ENCODE measurements at regions not wholly inside any gene's neighbourhood (a gene's known extent, or its start where the extent isn't known, plus 50 kb on each side); places are given as distances from the start of the nearest gene placed in this dataset.

- Histone ChIP-seq H3K27me3 (no peaks in the 10 kb centered on the region), H3K27ac (no peak overlapping the region), H3K4me3 (no peak overlapping the region), H3K4me1 (peaks cover 0 to 21% (median 10%) of the 10 kb centered on the region in 10 experiments; a peak in 12 of 20 replicates), H3K4me2 (peak overlapping the region in 6 of 11 experiments; percentile 16 to 40 (median 23); a peak in 9 of 22 replicates), H3K9ac (no peak overlapping the region), H3K36me3 (no peaks in the 10 kb centered on the region), H4K20me1 (no peaks in the 10 kb centered on the region), H3K9me3 (replicated peaks in 1 of 11) (peaks cover 10 to 26% (median 16%) of the 10 kb centered on the region in 11 experiments; a peak in 20 of 22 replicates)
- TF ChIP-seq Cebpa-rat (IDR thresholded peaks at IDR 0.05), result no peak
Observed at GRCh38 chr11:11186249-11186648, 166.8 kb downstream of the CSNK2A3 start.

- Histone ChIP-seq H3K36me3 (no peaks in the 10 kb centered on the region), H3K4me3 (no peak overlapping the region), H4K20me1 (no peaks in the 10 kb centered on the region; a peak in 1 of 22 replicates), H3K4me2 (no peak overlapping the region), H3K4me1 (peaks cover 0 to 13% (median 6%) of the 10 kb centered on the region in 10 experiments; a peak in 11 of 20 replicates), H3K27me3 (no peaks in the 10 kb centered on the region), H3K9ac (no peak overlapping the region), H3K9me3 (replicated peaks in 1 of 11) (no peaks in the 10 kb centered on the region), H3K27ac (no peak overlapping the region)
- no peak for TF ChIP-seq Cebpa-rat (IDR thresholded peaks at IDR 0.05)
Observed at GRCh38 chr11:11182261-11182660, 170.8 kb downstream of the CSNK2A3 start.

GRCh38 chr11:11178671-11179638, 174.1 kb downstream of the CSNK2A3 start:
- Histone ChIP-seq H3K27ac (no peak overlapping the region), H3K9ac (no peak overlapping the region), H3K9me3 (replicated peaks in 1 of 11) (no peaks in the 10 kb centered on the region), H3K4me2 (no peak overlapping the region), H4K20me1 (no peaks in the 10 kb centered on the region; a peak in 1 of 22 replicates), H3K4me3 (no peak overlapping the region), H3K27me3 (no peaks in the 10 kb centered on the region), H3K36me3 (no peaks in the 10 kb centered on the region), H3K4me1 (no peaks in the 10 kb centered on the region; a peak in 1 of 20 replicates)
- TF ChIP-seq Cebpa-rat (IDR thresholded peaks at IDR 0.05), result no peak

- TF ChIP-seq Cebpa-rat (IDR thresholded peaks at IDR 0.05), result no peak
- Histone ChIP-seq H3K9ac (no peak overlapping the region), H4K20me1 (no peaks in the 10 kb centered on the region; a peak in 1 of 22 replicates)
Observed at GRCh38 chr11:11177156-11177808, 175.8 kb downstream of the CSNK2A3 start.

GRCh38 chr11:11173316-11174025, 179.6 kb downstream of the CSNK2A3 start:
- Histone ChIP-seq H3K9ac (no peak overlapping the region), H4K20me1 (no peaks in the 10 kb centered on the region; a peak in 1 of 22 replicates), H3K9me3 (replicated peaks in 1 of 11) (no peaks in the 10 kb centered on the region), H3K4me1 (peaks cover 0 to 14% (median 6%) of the 10 kb centered on the region in 10 experiments; a peak in 12 of 20 replicates), H3K36me3 (no peaks in the 10 kb centered on the region), H3K27ac (no peak overlapping the region), H3K4me2 (no peak overlapping the region), H3K4me3 (no peak overlapping the region), H3K27me3 (no peaks in the 10 kb centered on the region)
- no peak for TF ChIP-seq Cebpa-rat (IDR thresholded peaks at IDR 0.05)

More at GRCh38 chr11:11177156-11177808, 175.8 kb downstream of the CSNK2A3 start:
- Histone ChIP-seq H3K9me3 (replicated peaks in 1 of 11) (no peaks in the 10 kb centered on the region), H3K4me3 (no peak overlapping the region), H3K27me3 (no peaks in the 10 kb centered on the region), H3K4me1 (peaks cover 0 to 2% (median 1%) of the 10 kb centered on the region in 10 experiments; a peak in 8 of 20 replicates), H3K36me3 (no peaks in the 10 kb centered on the region), H3K27ac (no peak overlapping the region), H3K4me2 (no peak overlapping the region)

- Histone ChIP-seq H3K9me3 (replicated peaks in 1 of 11) (no peaks in the 10 kb centered on the region), H3K9ac (no peak overlapping the region), H3K36me3 (no peaks in the 10 kb centered on the region), H3K27ac (no peak overlapping the region), H3K4me1 (peaks cover 0 to 14% (median 6%) of the 10 kb centered on the region in 10 experiments; a peak in 11 of 20 replicates), H4K20me1 (no peaks in the 10 kb centered on the region), H3K4me3 (no peak overlapping the region), H3K27me3 (no peaks in the 10 kb centered on the region), H3K4me2 (peak overlapping the region in 5 of 11 experiments; percentile 13 to 33 (median 24); a peak in 4 of 22 replicates)
- TF ChIP-seq Cebpa-rat (IDR thresholded peaks at IDR 0.05), result no peak
Observed at GRCh38 chr11:11171854-11172253, 181.2 kb downstream of the CSNK2A3 start.

GRCh38 chr11:11171285-11171684, 181.8 kb downstream of the CSNK2A3 start:
- H3K9ac ChIP-seq, result no peak overlapping the region
- H3K4me1 ChIP-seq, result peaks cover 0 to 14% (median 6%) of the 10 kb centered on the region in 10 experiments; a peak in 11 of 20 replicates
- no peaks in the 10 kb centered on the region for H3K9me3 ChIP-seq (replicated peaks in 1 of 11)
- H3K27ac ChIP-seq, result no peak overlapping the region
- no peaks in the 10 kb centered on the region for H4K20me1 ChIP-seq
- H3K4me2 ChIP-seq, result 0 out of 22 replicates have a peak overlapping the region, but pooled peaks of 1 of the 11 experiments have one; percentile 17
- H3K27me3 ChIP-seq, result no peaks in the 10 kb centered on the region
- no peak overlapping the region for H3K4me3 ChIP-seq
- TF ChIP-seq Cebpa-rat (IDR thresholded peaks at IDR 0.05), result no peak
- no peaks in the 10 kb centered on the region for H3K36me3 ChIP-seq

GRCh38 chr11:11170352-11171084, 182.5 kb downstream of the CSNK2A3 start:
- Histone ChIP-seq H3K36me3 (no peaks in the 10 kb centered on the region), H3K4me1 (peaks cover 0 to 14% (median 6%) of the 10 kb centered on the region in 10 experiments; a peak in 11 of 20 replicates), H3K27ac (no peak overlapping the region), H3K4me3 (no peak overlapping the region), H4K20me1 (no peaks in the 10 kb centered on the region), H3K9me3 (replicated peaks in 1 of 11) (no peaks in the 10 kb centered on the region), H3K4me2 (no peak overlapping the region), H3K27me3 (no peaks in the 10 kb centered on the region), H3K9ac (no peak overlapping the region)
- no peak for TF ChIP-seq Cebpa-rat (IDR thresholded peaks at IDR 0.05)
